GM23338 (cell line): ENCODE measurements at regions not wholly inside any gene's neighbourhood (a gene's known extent, or its start where the extent isn't known, plus 50 kb on each side); places are given as distances from the start of the nearest gene placed in this dataset.

ENCODE experiments used
- ATAC-seq: fragments of 200-7000 bp; cut with Tn5 transposase; 3 replicates; pipeline ENCODE4 v1.9.1; 2020
- DNase-seq: peaks from one replicate; pipeline ENCODE4 v3.0.0-alpha.2; 2015; ENCODE audit warnings: low spot score
- H2AFZ ChIP-seq: fragments of 200-600 bp; sonication (generic); 2 replicates; pipeline ENCODE4 v1.8.0; 2016; ENCODE audit warnings: antibody characterized with exemption, mild to moderate bottlenecking, moderate library complexity
- H3F3A ChIP-seq: fragments of 200-600 bp; sonication (generic); replicated peaks from 2 replicates; pipeline ENCODE4 v1.8.0; 2017; ENCODE audit warnings: antibody characterized with exemption, mixed run types, low read depth
- H3K27ac ChIP-seq: fragments of 200-600 bp; sonication (generic); 2 replicates; pipeline ENCODE4 v1.6.1; 2016; ENCODE audit warnings: low read depth
- H3K27me3 ChIP-seq: fragments of 200-600 bp; sonication (generic); 2 replicates; pipeline ENCODE4 v1.8.0; 2016; ENCODE audit warnings: mild to moderate bottlenecking, mixed run types, moderate library complexity; ENCODE audit not compliant: insufficient read depth
- H3K36me3 ChIP-seq: fragments of 200-600 bp; sonication (generic); 2 replicates; pipeline ENCODE4 v1.8.0; 2016; ENCODE audit warnings: mild to moderate bottlenecking; ENCODE audit not compliant: insufficient read depth
- H3K4me1 ChIP-seq: fragments of 200-600 bp; sonication (generic); 2 replicates; pipeline ENCODE4 v1.8.0; 2016; ENCODE audit warnings: mild to moderate bottlenecking, moderate library complexity; ENCODE audit not compliant: insufficient read depth
- H3K4me2 ChIP-seq: fragments of 200-600 bp; sonication (generic); 2 replicates; pipeline ENCODE4 v1.7.1; 2017; ENCODE audit warnings: mixed run types
- H3K4me3 ChIP-seq: fragments of 200-600 bp; sonication (generic); 2 replicates; pipeline ENCODE4 v1.6.1; 2016; ENCODE audit warnings: mixed run types
- H3K79me2 ChIP-seq: fragments of 200-600 bp; sonication (generic); replicated peaks from 2 replicates; pipeline ENCODE4 v1.8.0; 2017; ENCODE audit warnings: mild to moderate bottlenecking; ENCODE audit not compliant: insufficient read depth
- H3K9me2 ChIP-seq: fragments of 200-600 bp; sonication (generic); 2 replicates; pipeline ENCODE4 v1.8.0; 2017; ENCODE audit not compliant: insufficient read depth
- H4K20me1 ChIP-seq: fragments of 200-600 bp; sonication (generic); replicated peaks from 2 replicates; pipeline ENCODE4 v1.8.0; 2017; ENCODE audit warnings: mild to moderate bottlenecking; ENCODE audit not compliant: insufficient read depth
- H3K27ac Mint-ChIP-seq: 2 replicates; pipeline ENCODE4 v1.8.0; 2020; ENCODE audit warnings: inconsistent platforms, mild to moderate bottlenecking, moderate library complexity, mixed read lengths
- H3K27me3 Mint-ChIP-seq: 3 replicates; pipeline ENCODE4 v1.8.0; 2022; ENCODE audit warnings: low read depth, mild to moderate bottlenecking, moderate library complexity, mixed read lengths, inconsistent platforms; ENCODE audit not compliant: insufficient read depth, poor library complexity
- H3K36me3 Mint-ChIP-seq: 3 replicates; pipeline ENCODE4 v1.8.0; 2021; ENCODE audit warnings: low read depth, mild to moderate bottlenecking, inconsistent platforms, moderate library complexity, mixed read lengths
- H3K4me1 Mint-ChIP-seq: 3 replicates; pipeline ENCODE4 v1.8.0; 2020; ENCODE audit warnings: mild to moderate bottlenecking, inconsistent platforms, mixed read lengths
- H3K4me3 Mint-ChIP-seq: 3 replicates; pipeline ENCODE4 v1.8.0; 2021; ENCODE audit warnings: moderate library complexity, mild to moderate bottlenecking, inconsistent platforms, mixed read lengths
- H3K9me3 Mint-ChIP-seq: 3 replicates; pipeline ENCODE4 v1.8.0; 2020; ENCODE audit warnings: moderate library complexity, mild to moderate bottlenecking, inconsistent platforms, mixed read lengths
- CREB1 ChIP-seq: fragments of 250-450 bp; sonication (Bioruptor Pico); IDR thresholded peaks from 2 replicates; pipeline ENCODE4 v1.5.0; 2020; ENCODE audit warnings: low read depth, mild to moderate bottlenecking, moderate library complexity
- CTCF ChIP-seq, 2 experiments: fragments of 200-600 bp in 1 of 2; sonication (generic) in 1 of 2; conservative IDR thresholded peaks; 2 replicates each; pipeline versions ENCODE4 v1.5.1 to v1.6.1; 2016 to 2017; ENCODE audit warnings: antibody characterized with exemption in 2 of 2, low read depth in 2 of 2, mild to moderate bottlenecking in 2 of 2, moderate library complexity in 1 of 2
- JUNB ChIP-seq: IDR thresholded peaks from one replicate; pipeline ENCODE4 v1.6.1; 2016; ENCODE audit warnings: antibody characterized with exemption; ENCODE audit not compliant: unreplicated experiment
- POLR2AphosphoS5 ChIP-seq: IDR thresholded peaks from 2 replicates; pipeline ENCODE4 v1.6.1; 2016; ENCODE audit warnings: antibody characterized with exemption, low read depth
- ZNF114 ChIP-seq: fragments of 250-450 bp; sonication (Bioruptor Pico); IDR thresholded peaks from 2 replicates; pipeline ENCODE4 v1.5.0; 2020; ENCODE audit warnings: mild to moderate bottlenecking, moderate library complexity
- ZNF462 ChIP-seq: fragments of 250-450 bp; sonication (Bioruptor Pico); IDR thresholded peaks from 2 replicates; pipeline ENCODE4 v1.5.0; 2020; ENCODE audit warnings: mild to moderate bottlenecking, moderate library complexity
- TF ChIP-seq, protein P1 (sequence below): IDR thresholded peaks from 2 replicates; pipeline ENCODE4 v1.6.1; 2016; ENCODE audit warnings: antibody characterized with exemption
- TF ChIP-seq, protein P2 (sequence below): IDR thresholded peaks from one replicate; pipeline ENCODE4 v1.6.1; 2018; ENCODE audit warnings: antibody characterized with exemption; ENCODE audit not compliant: unreplicated experiment

GRCh38 chr10:76740514-76740913 is 897.1 kb downstream of the KCNMA1 start:
- no peak for TF ChIP-seq CTCF (conservative IDR thresholded peaks at IDR 0.05; ENCODE audit: low read depth in 2 of 2)
- TF ChIP-seq, protein P1, sequence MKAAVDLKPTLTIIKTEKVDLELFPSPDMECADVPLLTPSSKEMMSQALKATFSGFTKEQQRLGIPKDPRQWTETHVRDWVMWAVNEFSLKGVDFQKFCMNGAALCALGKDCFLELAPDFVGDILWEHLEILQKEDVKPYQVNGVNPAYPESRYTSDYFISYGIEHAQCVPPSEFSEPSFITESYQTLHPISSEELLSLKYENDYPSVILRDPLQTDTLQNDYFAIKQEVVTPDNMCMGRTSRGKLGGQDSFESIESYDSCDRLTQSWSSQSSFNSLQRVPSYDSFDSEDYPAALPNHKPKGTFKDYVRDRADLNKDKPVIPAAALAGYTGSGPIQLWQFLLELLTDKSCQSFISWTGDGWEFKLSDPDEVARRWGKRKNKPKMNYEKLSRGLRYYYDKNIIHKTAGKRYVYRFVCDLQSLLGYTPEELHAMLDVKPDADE: no peak
- Histone ChIP-seq H3K9me2 (no peaks in the 10 kb centered on the region), H3K4me3 (no peak overlapping the region), H2AFZ (no peak overlapping the region), H3K36me3 (no peaks in the 10 kb centered on the region), H4K20me1 (no peaks in the 10 kb centered on the region), H3K27ac (no peak overlapping the region), H3K27me3 (no peaks in the 10 kb centered on the region), H3K4me2 (no peak overlapping the region), H3K4me1 (peaks cover 9% of the 10 kb centered on the region), H3F3A (no peaks in the 10 kb centered on the region), H3K79me2 (no peaks in the 10 kb centered on the region)
- Mint-ChIP-seq H3K4me3 (no peak overlapping the region), H3K27ac (no peak overlapping the region), H3K27me3 (peaks cover 1% of the 10 kb centered on the region), H3K4me1 (peaks cover 7% of the 10 kb centered on the region; the same call in 2 of the 3 replicates), H3K9me3 (no peaks in the 10 kb centered on the region), H3K36me3 (no peaks in the 10 kb centered on the region)
- ATAC-seq: no peak
- no peak for DNase-seq

- no peaks in the 10 kb centered on the region for H3K27me3 ChIP-seq
- H4K20me1 ChIP-seq: no peaks in the 10 kb centered on the region
- no peak overlapping the region for H3K27ac ChIP-seq
- peak overlapping the region; percentile 55; the same call in 1 of the 2 replicates for H3K4me2 ChIP-seq
- peaks cover 9% of the 10 kb centered on the region for H3K4me1 ChIP-seq
- DNase-seq (no peak), ATAC-seq (no peak)
- H3F3A ChIP-seq: no peaks in the 10 kb centered on the region
- Mint-ChIP-seq H3K27me3 (peaks cover 1% of the 10 kb centered on the region), H3K36me3 (no peaks in the 10 kb centered on the region), H3K4me1 (peaks cover 7% of the 10 kb centered on the region; the same call in 2 of the 3 replicates), H3K9me3 (no peaks in the 10 kb centered on the region), H3K27ac (no peak overlapping the region), H3K4me3 (no peak overlapping the region)
- H3K36me3 ChIP-seq: no peaks in the 10 kb centered on the region
- no peak overlapping the region for H3K4me3 ChIP-seq
- H2AFZ ChIP-seq: peak overlapping the region; percentile 94
- no peaks in the 10 kb centered on the region for H3K79me2 ChIP-seq
- H3K9me2 ChIP-seq: no peaks in the 10 kb centered on the region
- TF ChIP-seq CREB1 (CRISPR knock-in tag) (no peak), POLR2AphosphoS5 (no peak), ZNF462 (CRISPR knock-in tag) (no peak), JUNB (no peak), ZNF114 (CRISPR knock-in tag) (no peak)
- TF ChIP-seq, protein P1: no peak
- TF ChIP-seq, protein P2, sequence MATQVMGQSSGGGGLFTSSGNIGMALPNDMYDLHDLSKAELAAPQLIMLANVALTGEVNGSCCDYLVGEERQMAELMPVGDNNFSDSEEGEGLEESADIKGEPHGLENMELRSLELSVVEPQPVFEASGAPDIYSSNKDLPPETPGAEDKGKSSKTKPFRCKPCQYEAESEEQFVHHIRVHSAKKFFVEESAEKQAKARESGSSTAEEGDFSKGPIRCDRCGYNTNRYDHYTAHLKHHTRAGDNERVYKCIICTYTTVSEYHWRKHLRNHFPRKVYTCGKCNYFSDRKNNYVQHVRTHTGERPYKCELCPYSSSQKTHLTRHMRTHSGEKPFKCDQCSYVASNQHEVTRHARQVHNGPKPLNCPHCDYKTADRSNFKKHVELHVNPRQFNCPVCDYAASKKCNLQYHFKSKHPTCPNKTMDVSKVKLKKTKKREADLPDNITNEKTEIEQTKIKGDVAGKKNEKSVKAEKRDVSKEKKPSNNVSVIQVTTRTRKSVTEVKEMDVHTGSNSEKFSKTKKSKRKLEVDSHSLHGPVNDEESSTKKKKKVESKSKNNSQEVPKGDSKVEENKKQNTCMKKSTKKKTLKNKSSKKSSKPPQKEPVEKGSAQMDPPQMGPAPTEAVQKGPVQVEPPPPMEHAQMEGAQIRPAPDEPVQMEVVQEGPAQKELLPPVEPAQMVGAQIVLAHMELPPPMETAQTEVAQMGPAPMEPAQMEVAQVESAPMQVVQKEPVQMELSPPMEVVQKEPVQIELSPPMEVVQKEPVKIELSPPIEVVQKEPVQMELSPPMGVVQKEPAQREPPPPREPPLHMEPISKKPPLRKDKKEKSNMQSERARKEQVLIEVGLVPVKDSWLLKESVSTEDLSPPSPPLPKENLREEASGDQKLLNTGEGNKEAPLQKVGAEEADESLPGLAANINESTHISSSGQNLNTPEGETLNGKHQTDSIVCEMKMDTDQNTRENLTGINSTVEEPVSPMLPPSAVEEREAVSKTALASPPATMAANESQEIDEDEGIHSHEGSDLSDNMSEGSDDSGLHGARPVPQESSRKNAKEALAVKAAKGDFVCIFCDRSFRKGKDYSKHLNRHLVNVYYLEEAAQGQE: no peak
Measured at GRCh38 chr10:76738991-76739390, 898.6 kb downstream of the KCNMA1 start.
